ENCODE measurements at regions not wholly inside any gene's neighbourhood (a gene's known extent, or its start where the extent isn't known, plus 50 kb on each side); places are given as distances from the start of the nearest gene placed in this dataset.

GRCh38 chr15:53378096-53378800 lies 381.2 kb downstream of the WDR72 start:
- no peak for TF ChIP-seq CTCF (IDR thresholded peaks at IDR 0.05)
- TF ChIP-seq POLR2A (IDR thresholded peaks at IDR 0.05) = no peak
